MM.1S (cell line): ENCODE measurements at regions not wholly inside any gene's neighbourhood (a gene's known extent, or its start where the extent isn't known, plus 50 kb on each side); places are given as distances from the start of the nearest gene placed in this dataset.

Experiments used
- EZH2 ChIP-seq: fragments of 300-600 bp; sonication (generic); optimal IDR thresholded peaks from 2 replicates; pipeline ENCODE3; 2017; ENCODE audit warnings: low read depth, mild to moderate bottlenecking, antibody characterized with exemption, low read length, mixed read lengths
- EZH2phosphoT487 ChIP-seq: fragments of 300-600 bp; sonication (generic); IDR thresholded peaks from 2 replicates; pipeline ENCODE4 v1.6.1; 2018; ENCODE audit warnings: antibody characterized with exemption, low read length
- TF ChIP-seq, protein P1 (sequence below): fragments of 300-600 bp; sonication (generic); IDR thresholded peaks from 2 replicates; pipeline ENCODE4 v1.5.1; 2016; ENCODE audit warnings: antibody characterized with exemption, low read length, mixed read lengths

GRCh38 chr6:21511891-21512550, 81.5 kb upstream of the SOX4 start:
- TF ChIP-seq, protein P1, sequence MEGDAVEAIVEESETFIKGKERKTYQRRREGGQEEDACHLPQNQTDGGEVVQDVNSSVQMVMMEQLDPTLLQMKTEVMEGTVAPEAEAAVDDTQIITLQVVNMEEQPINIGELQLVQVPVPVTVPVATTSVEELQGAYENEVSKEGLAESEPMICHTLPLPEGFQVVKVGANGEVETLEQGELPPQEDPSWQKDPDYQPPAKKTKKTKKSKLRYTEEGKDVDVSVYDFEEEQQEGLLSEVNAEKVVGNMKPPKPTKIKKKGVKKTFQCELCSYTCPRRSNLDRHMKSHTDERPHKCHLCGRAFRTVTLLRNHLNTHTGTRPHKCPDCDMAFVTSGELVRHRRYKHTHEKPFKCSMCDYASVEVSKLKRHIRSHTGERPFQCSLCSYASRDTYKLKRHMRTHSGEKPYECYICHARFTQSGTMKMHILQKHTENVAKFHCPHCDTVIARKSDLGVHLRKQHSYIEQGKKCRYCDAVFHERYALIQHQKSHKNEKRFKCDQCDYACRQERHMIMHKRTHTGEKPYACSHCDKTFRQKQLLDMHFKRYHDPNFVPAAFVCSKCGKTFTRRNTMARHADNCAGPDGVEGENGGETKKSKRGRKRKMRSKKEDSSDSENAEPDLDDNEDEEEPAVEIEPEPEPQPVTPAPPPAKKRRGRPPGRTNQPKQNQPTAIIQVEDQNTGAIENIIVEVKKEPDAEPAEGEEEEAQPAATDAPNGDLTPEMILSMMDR, result no peak
- no peak for TF ChIP-seq EZH2
- TF ChIP-seq EZH2phosphoT487, result no peak
